RWPE2 (cell line): ENCODE measurements at regions not wholly inside any gene's neighbourhood (a gene's known extent, or its start where the extent isn't known, plus 50 kb on each side); places are given as distances from the start of the nearest gene placed in this dataset.
A peak's percentile ranks its signal among the peaks of the same experiment; 100 is the strongest.
"Not testable (repeated sequence)": the region's sequence is repeated elsewhere in the genome, so short reads cannot be mapped to it uniquely, and the experiment has no call there.

Experiments used
- ATAC-seq: fragments of 200-7000 bp; cut with Tn5 transposase; 3 replicates; pipeline ENCODE4 v1.9.1; 2021; ENCODE audit warnings: low read depth
- DNase-seq: peaks from one replicate; pipeline ENCODE4 v3.0.0-alpha.2; 2020; ENCODE audit warnings: low spot score
- H3K27ac ChIP-seq: fragments of 450-650 bp; 2 replicates; pipeline ENCODE4 v1.5.1; 2017; ENCODE audit warnings: mild to moderate bottlenecking; ENCODE audit not compliant: poor library complexity, severe bottlenecking
- H3K27me3 ChIP-seq: fragments of 250-450 bp; sonication (Bioruptor Pico); 2 replicates; pipeline ENCODE4 v1.5.1; 2021; ENCODE audit warnings: mild to moderate bottlenecking, moderate library complexity; ENCODE audit not compliant: insufficient read depth, poor library complexity, severe bottlenecking
- H3K36me3 ChIP-seq: fragments of 250-450 bp; sonication (Bioruptor Pico); 2 replicates; pipeline ENCODE4 v1.5.1; 2020; ENCODE audit warnings: low read depth, mild to moderate bottlenecking, moderate library complexity
- H3K4me1 ChIP-seq: fragments of 250-450 bp; sonication (Bioruptor Pico); 2 replicates; pipeline ENCODE4 v1.5.1; 2021; ENCODE audit warnings: mild to moderate bottlenecking, moderate library complexity; ENCODE audit not compliant: insufficient read depth, poor library complexity, severe bottlenecking
- H3K4me3 ChIP-seq: fragments of 250-450 bp; sonication (Bioruptor Pico); 2 replicates; pipeline ENCODE4 v1.5.1; 2021; ENCODE audit warnings: mild to moderate bottlenecking, moderate library complexity; ENCODE audit not compliant: severe bottlenecking
- H3K9me3 ChIP-seq: fragments of 250-450 bp; sonication (Bioruptor Pico); 2 replicates; pipeline ENCODE4 v1.5.1; 2021; ENCODE audit warnings: mild to moderate bottlenecking, moderate library complexity; ENCODE audit not compliant: severe bottlenecking
- TF ChIP-seq, protein P1 (sequence below): fragments of 450-650 bp; IDR thresholded peaks from one replicate; pipeline ENCODE4 v1.5.1; 2017; ENCODE audit warnings: mild to moderate bottlenecking, moderate library complexity; ENCODE audit not compliant: poor library complexity, severe bottlenecking

DNA sequence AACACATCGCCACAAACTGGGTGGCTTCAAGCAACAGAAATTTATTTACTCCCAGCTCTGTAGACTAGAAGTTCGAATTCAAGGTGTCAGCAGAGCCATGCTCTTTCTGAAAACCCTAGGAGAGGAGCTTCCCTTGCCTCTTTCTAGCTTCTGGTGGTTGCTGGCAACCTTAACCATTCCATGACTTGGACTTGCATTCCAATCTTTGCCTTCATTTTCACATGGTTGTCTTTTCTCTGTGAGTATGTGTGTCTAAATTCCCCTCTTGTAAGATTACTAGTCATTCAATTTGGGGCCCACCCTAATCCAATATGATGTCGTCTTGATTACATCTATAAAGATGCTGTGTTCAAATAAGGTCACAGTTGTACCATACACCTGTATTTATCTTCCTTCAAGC is 65.9 kb upstream of the PRKG1 start:
- Histone ChIP-seq H3K27ac (no peak overlapping the region), H3K27me3 (no peaks in the 10 kb centered on the region), H3K36me3 (no peaks in the 10 kb centered on the region), H3K4me1 (no peaks in the 10 kb centered on the region), H3K9me3 (no peaks in the 10 kb centered on the region), H3K4me3 (no peak overlapping the region)
- TF ChIP-seq, protein P1, sequence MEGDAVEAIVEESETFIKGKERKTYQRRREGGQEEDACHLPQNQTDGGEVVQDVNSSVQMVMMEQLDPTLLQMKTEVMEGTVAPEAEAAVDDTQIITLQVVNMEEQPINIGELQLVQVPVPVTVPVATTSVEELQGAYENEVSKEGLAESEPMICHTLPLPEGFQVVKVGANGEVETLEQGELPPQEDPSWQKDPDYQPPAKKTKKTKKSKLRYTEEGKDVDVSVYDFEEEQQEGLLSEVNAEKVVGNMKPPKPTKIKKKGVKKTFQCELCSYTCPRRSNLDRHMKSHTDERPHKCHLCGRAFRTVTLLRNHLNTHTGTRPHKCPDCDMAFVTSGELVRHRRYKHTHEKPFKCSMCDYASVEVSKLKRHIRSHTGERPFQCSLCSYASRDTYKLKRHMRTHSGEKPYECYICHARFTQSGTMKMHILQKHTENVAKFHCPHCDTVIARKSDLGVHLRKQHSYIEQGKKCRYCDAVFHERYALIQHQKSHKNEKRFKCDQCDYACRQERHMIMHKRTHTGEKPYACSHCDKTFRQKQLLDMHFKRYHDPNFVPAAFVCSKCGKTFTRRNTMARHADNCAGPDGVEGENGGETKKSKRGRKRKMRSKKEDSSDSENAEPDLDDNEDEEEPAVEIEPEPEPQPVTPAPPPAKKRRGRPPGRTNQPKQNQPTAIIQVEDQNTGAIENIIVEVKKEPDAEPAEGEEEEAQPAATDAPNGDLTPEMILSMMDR = no peak
- no peak for DNase-seq
- no peak for ATAC-seq

GRCh38 chr10:51010977-51011376 is 63.3 kb upstream of the PRKG1 start:
- no peak overlapping the region for H3K27ac ChIP-seq
- H3K4me1 ChIP-seq = no peaks in the 10 kb centered on the region
- ATAC-seq (no peak), DNase-seq (no peak)
- no peak overlapping the region for H3K4me3 ChIP-seq
- no peaks in the 10 kb centered on the region for H3K9me3 ChIP-seq
- no peaks in the 10 kb centered on the region for H3K36me3 ChIP-seq
- TF ChIP-seq, protein P1 = peak; percentile 90
- no peaks in the 10 kb centered on the region for H3K27me3 ChIP-seq

DNA sequence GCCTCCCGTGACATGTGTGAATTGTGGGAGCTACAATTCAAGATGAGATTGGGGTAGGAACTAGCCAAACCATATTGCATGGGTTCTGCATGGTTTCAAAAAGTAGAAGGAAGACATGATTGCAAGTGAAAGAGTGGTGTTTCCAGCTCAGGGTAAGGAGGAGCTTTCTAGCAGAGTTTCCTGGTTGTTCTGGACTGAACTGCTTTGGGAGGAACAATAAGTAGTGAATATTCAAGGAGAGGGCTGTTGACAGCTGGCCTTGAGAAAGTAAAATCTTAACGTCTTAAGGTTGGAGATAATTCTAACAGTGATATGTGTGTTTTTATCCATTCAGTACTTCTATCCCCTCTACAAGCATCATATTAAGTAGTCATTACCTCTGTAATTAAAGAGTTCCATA is 62.2 kb upstream of the PRKG1 start:
- no peaks in the 10 kb centered on the region for H3K4me1 ChIP-seq
- no peak overlapping the region for H3K27ac ChIP-seq
- TF ChIP-seq, protein P1 = no peak
- no peak overlapping the region for H3K4me3 ChIP-seq
- no peak for ATAC-seq
- H3K9me3 ChIP-seq = no peaks in the 10 kb centered on the region
- DNase-seq = no peak
- H3K36me3 ChIP-seq = no peaks in the 10 kb centered on the region
- H3K27me3 ChIP-seq = no peaks in the 10 kb centered on the region

GRCh38 chr10:51014680-51015389 is 59.5 kb upstream of the PRKG1 start:
- H3K27me3 ChIP-seq = no peaks in the 10 kb centered on the region
- H3K27ac ChIP-seq = no peak overlapping the region
- H3K9me3 ChIP-seq = no peaks in the 10 kb centered on the region
- TF ChIP-seq, protein P1 = no peak
- H3K36me3 ChIP-seq = no peaks in the 10 kb centered on the region
- DNase-seq = no peak
- no peaks in the 10 kb centered on the region for H3K4me1 ChIP-seq
- no peak overlapping the region for H3K4me3 ChIP-seq
- no peak for ATAC-seq

DNA sequence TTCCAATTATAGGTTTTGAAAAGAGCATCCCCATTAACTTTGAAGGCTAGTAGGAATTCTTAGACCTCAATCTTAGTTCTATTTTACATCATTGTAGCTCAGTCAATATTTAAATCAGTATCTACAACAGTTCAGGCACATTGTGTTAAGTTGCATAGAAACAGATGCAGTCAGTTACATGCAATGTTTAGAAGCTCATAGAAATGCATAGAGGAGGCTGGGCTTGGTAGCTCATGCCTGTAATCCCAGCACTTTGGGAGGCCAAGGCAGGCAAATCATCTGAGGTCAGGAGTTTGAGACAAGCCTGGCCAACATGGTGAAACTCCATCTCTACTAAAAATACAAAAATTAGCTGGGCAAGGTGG is 58.9 kb upstream of the PRKG1 start:
- not testable (repeated sequence) for H3K27ac ChIP-seq, ATAC-seq, H3K27me3 ChIP-seq, DNase-seq, H3K36me3 ChIP-seq, H3K9me3 ChIP-seq, H3K4me3 ChIP-seq, H3K4me1 ChIP-seq
